GM19372 (cell line): ENCODE measurements at regions not wholly inside any gene's neighbourhood (a gene's known extent, or its start where the extent isn't known, plus 50 kb on each side); places are given as distances from the start of the nearest gene placed in this dataset.
"Not testable (repeated sequence)": the region's sequence is repeated elsewhere in the genome, so short reads cannot be mapped to it uniquely, and the experiment has no call there.

ENCODE experiments used
- ATAC-seq: cut with Tn5 transposase; IDR thresholded peaks from one replicate; pipeline ENCODE4 v1.9.1; 2021; ENCODE audit warnings: mild to moderate bottlenecking, low read depth, moderate library complexity; ENCODE audit not compliant: unreplicated experiment

DNA sequence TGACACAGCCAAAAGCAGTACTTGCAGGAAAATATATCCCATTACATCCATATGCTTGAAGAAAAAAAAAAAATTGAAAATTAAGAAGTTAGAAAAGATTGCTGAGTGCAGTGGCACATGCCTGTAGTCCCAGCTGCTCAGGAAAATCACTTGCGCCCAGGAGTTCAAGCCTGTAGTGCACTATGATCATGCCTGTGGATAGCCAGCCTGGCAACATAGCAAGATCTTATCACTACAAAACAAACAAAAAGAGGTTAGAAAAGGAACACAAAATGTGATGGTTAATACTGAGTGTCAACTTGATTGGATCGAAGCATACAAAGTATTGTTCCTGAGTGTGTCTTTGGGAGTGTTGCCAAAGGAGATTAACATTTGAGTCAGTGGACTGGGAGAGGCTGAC is 361.9 kb downstream of the NYAP2 start:
- no peak for ATAC-seq

DNA sequence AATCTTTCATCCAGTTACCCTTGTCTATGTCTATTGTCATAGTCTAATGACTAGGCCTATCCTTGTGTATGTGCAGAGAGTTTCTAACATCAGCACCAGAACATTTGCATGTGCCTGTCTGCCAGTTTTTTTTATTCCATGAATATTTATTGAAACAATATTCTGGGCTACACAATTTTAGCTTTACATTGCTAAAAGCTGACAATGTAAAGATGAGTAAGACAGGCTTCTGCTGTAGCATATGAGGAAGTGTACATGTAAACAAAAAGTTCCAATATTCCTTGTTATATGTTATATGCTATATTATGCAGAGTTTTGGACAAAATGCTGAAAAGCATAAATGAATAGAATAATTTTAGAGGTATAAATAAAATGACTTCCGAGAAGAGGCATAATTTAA is 357.7 kb downstream of the NYAP2 start:
- ATAC-seq, result no peak

DNA sequence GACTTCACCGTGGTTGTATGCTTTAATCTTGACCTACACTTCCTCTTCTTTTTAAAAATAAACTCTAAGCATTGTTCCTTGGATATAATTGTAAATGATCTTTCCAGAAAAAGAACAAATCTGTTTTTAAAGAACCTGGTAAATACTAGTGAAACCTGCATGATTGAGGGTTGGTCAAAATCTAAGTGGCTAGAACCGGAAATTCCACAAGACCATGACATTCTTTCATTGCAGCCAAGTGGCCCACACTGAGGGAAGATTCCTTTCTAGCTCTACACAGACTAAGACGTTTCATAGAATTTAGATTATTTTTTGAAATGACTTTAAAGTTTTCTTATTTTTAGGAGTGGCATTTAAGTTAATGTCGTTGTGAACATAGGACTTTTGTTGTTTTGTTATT is 356.7 kb downstream of the NYAP2 start:
- no peak for ATAC-seq

DNA sequence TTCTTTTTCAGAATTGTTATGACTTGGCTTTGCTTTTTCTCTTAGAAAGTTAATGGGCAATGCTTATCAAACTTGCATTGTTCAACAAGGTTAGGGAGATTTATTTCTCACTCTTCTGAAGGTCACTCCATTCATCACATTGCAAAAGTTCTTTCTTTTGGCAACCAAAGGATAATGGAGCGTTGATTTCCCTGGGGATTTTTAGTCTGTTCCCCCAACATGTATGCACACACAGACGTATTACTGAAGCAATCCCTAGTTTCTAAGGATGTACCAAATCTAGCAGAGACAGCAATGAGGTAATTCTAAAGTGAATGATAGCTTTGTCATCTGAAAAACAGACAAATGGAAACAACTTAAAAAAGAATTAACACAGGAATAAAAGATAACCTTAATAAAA is 349.1 kb downstream of the NYAP2 start:
- no peak for ATAC-seq

DNA sequence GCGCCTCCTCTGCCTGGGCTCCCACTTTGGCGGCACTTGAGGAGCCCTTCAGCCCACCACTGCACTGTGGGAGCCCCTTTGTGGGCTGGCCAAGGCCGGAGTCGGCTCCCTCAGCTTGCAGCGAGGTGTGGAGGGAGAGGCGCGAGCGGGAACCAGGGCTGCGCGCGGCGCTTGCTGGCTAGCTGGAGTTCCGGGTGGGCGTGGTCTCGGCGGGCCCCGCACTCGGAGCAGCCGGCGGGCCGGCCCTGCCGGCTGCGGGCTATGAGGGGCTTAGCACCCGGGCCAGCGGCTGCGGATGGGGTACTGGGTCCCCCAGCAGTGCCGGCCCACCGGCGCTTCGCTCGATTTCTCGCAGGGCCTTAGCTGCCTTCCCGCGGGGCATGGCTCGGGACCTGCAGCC is 344.5 kb downstream of the NYAP2 start:
- ATAC-seq, result not testable (repeated sequence)

DNA sequence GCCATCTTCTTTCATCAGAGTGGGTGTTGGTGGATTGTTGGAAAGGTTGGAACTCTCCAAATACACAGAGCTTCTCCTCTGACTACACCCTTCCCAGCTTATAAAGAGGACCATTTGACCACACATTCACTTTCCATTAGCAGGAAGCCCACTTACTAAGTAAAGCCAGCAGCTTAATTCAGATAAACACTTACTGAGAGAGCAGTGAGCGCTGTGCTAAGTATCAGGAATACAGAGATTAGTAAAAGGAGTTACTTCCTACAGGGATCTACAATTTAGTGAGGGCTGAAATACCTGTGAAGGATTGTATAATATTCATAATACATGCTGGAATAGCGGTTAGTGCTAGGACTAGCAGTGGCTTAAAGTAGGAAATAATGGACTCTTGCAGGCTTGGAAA is 343.0 kb downstream of the NYAP2 start:
- no peak for ATAC-seq

DNA sequence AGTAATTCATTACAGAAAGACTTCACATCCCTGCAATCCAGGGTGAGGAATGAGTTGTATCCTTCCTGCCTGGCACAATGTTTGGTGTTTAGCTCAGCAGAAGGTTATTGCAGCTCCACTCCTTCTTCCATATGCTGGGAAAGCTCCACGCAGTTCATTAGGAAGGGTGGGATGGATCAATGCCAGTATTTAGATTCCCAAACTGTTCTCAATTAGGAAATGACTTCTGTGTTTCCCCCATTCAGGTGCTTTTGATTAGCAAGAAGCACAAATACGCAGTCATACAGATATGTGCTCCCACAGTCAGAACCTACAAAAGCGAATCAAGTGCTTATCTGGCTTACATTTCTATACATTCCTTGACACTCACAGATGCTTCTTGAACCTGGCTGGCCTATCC is 340.6 kb downstream of the NYAP2 start:
- ATAC-seq, result no peak

DNA sequence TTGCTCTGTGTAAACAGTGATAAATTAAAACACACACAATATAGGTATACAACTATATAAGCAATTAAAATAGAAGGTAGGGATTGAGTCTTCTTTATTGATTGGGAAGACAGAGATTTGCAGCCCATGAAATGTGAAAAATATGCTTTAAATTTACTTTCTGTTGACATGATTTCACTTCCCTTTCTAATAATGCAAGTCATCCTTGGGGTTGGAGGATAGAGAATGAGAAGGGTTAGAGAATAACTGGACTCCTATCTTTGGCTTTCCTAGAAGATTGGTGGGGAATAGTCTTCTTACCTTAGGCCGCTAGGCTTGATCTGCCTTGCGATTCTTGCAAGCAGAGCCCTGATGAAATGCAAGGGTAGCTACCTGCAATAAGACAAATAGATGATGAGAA is 339.8 kb downstream of the NYAP2 start:
- no peak for ATAC-seq

DNA sequence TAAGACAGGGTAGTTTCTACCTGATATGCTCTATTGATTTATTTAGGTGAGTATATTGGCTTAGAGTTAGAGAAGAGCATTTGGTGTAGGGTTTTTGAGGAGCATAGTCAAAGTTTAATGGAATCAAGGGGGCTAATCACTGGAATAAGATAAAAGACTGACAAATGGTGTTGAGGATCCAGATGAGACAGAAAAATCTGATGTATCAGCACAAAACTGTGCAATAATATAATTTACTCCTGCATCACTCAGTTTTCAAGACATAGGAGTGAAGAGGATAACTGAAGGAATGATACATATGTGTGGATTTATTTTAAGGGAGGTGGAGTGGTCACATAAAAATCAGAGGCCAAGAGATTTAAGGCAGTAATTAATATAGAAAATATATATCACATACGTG is 339.2 kb downstream of the NYAP2 start:
- no peak for ATAC-seq

DNA sequence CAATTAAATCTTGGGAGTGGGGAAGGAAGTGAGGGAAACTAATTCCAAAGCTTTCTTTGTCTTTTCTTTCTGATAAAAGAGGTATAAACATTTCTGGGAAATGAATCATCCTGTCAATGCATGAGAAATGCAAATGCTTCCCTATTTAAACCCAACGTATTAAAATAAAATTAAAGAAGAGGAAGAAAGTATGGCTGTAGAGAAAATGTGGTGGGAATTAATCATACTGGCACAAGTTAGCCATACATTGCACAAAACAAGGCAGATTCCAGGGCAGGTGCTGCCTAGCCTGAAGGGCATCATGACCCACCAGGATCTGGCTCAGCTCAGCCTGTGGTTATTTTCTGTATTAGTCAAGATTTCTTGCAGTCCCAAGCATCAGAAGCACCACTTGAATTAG is 338.0 kb downstream of the NYAP2 start:
- no peak for ATAC-seq

DNA sequence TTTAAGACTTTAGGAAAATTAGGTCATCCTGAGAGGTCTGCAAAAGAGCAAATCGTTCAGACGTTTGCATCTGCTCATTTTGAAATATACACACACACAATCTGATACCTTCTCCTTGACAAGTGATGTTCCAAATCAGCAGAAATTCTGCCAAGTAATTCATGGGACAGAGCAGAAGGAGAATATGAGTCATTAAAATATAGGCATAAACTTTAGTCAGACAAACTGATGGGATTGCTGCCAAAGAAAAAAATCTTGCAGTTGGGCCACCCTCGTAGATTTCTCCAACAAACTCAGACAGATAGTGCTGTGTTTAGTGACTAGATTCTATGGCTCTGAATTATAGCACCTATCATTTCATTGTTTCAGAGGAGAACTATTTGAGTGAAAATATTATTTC is 336.3 kb downstream of the NYAP2 start:
- no peak for ATAC-seq

DNA sequence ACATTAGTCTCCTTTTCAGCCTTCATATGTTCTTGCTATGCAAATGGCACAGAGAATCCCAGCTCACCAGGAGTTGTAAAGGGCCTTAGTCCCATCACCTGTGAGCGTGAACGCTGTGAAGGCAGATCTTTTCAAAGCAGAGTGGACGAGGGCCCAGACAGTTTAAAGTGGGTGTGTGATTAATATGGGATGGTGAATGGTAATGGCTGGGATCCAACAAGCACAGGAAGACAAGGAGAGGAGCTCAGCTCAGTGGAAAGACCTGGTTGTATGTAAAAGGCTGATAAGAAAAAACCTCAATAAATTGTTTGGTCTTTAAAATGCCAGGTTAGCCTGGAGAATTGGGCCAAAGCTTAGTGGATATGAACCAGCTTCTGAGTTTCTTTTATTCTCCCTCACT is 326.2 kb downstream of the NYAP2 start:
- ATAC-seq, result no peak
